ENCODE measurements at regions not wholly inside any gene's neighbourhood (a gene's known extent, or its start where the extent isn't known, plus 50 kb on each side); places are given as distances from the start of the nearest gene placed in this dataset.
"Not testable (repeated sequence)": the region's sequence is repeated elsewhere in the genome, so short reads cannot be mapped to it uniquely, and the experiment has no call there.

GRCh38 chr17:36845916-36846315 is 91.4 kb upstream of the LHX1 start:
- no peak for DNase-seq (ENCODE audit: low spot score)

- no peak for DNase-seq (ENCODE audit: low spot score)
Observed at GRCh38 chr17:36846410-36847292, 90.6 kb upstream of the LHX1 start.

- no peak for DNase-seq (ENCODE audit: low spot score)
Observed at GRCh38 chr17:36848008-36848902, 89.0 kb upstream of the LHX1 start.

- not testable (repeated sequence) for DNase-seq (ENCODE audit: low spot score)
Observed at GRCh38 chr17:36849020-36849419, 88.3 kb upstream of the LHX1 start.

- DNase-seq (ENCODE audit: low spot score): peak; percentile 83
Observed at GRCh38 chr17:36849871-36850348, 87.4 kb upstream of the LHX1 start.

GRCh38 chr17:36850790-36851189 is 86.5 kb upstream of the LHX1 start:
- DNase-seq (ENCODE audit: low spot score): peak; percentile 74

GRCh38 chr17:36851250-36851649 is 86.0 kb upstream of the LHX1 start:
- DNase-seq (ENCODE audit: low spot score): peak; percentile 69

- DNase-seq (ENCODE audit: low spot score): not testable (repeated sequence)
Observed at GRCh38 chr17:36852478-36852877, 84.8 kb upstream of the LHX1 start.

- no peak for DNase-seq (ENCODE audit: low spot score)
Observed at GRCh38 chr17:36854982-36855381, 82.3 kb upstream of the LHX1 start.

GRCh38 chr17:36855459-36855858 is 81.8 kb upstream of the LHX1 start:
- DNase-seq (ENCODE audit: low spot score): no peak

GRCh38 chr17:36856222-36856621 is 81.1 kb upstream of the LHX1 start:
- no peak for DNase-seq (ENCODE audit: low spot score)

- no peak for DNase-seq (ENCODE audit: low spot score)
Observed at GRCh38 chr17:36856903-36857381, 80.3 kb upstream of the LHX1 start.

GRCh38 chr17:36857698-36858097 is 79.6 kb upstream of the LHX1 start:
- no peak for DNase-seq (ENCODE audit: low spot score)

- DNase-seq (ENCODE audit: low spot score): no peak
Observed at GRCh38 chr17:36858119-36859002, 78.9 kb upstream of the LHX1 start.

- no peak for DNase-seq (ENCODE audit: low spot score)
Observed at GRCh38 chr17:36859003-36859300, 78.3 kb upstream of the LHX1 start.

- DNase-seq (ENCODE audit: low spot score): no peak
Observed at GRCh38 chr17:36859706-36860105, 77.6 kb upstream of the LHX1 start.

GRCh38 chr17:36861531-36861930 is 75.7 kb upstream of the LHX1 start:
- DNase-seq (ENCODE audit: low spot score): no peak

GRCh38 chr17:36862116-36862920 is 75.0 kb upstream of the LHX1 start:
- DNase-seq (ENCODE audit: low spot score): no peak

GRCh38 chr17:36863131-36863530 is 74.1 kb upstream of the LHX1 start:
- no peak for DNase-seq (ENCODE audit: low spot score)

- DNase-seq (ENCODE audit: low spot score): no peak
Observed at GRCh38 chr17:36863676-36864612, 73.3 kb upstream of the LHX1 start.
